ENCODE measurements at regions not wholly inside any gene's neighbourhood (a gene's known extent, or its start where the extent isn't known, plus 50 kb on each side); places are given as distances from the start of the nearest gene placed in this dataset.
"Not testable (repeated sequence)": the region's sequence is repeated elsewhere in the genome, so short reads cannot be mapped to it uniquely, and the experiment has no call there.

GRCh38 chr2:118588850-118589249, 258.6 kb downstream of the EN1 start:
- H3K4me3 Mint-ChIP-seq: no peak overlapping the region
- peaks cover 3% of the 10 kb centered on the region for H3K27me3 Mint-ChIP-seq
- intact Hi-C loops (cut with micrococcal nuclease): no loop called here
- H3K9me3 Mint-ChIP-seq: no peaks in the 10 kb centered on the region
- no peak overlapping the region for H3K27ac Mint-ChIP-seq
- no peaks in the 10 kb centered on the region for H3K4me1 Mint-ChIP-seq (ENCODE audit: low read depth)
- no peaks in the 10 kb centered on the region for H3K36me3 Mint-ChIP-seq (ENCODE audit: low read depth)

- intact Hi-C loops (cut with micrococcal nuclease): no loop called here
- Mint-ChIP-seq H3K4me1 (ENCODE audit: low read depth) (no peaks in the 10 kb centered on the region), H3K4me3 (no peak overlapping the region), H3K36me3 (ENCODE audit: low read depth) (no peaks in the 10 kb centered on the region), H3K27ac (no peak overlapping the region), H3K9me3 (no peaks in the 10 kb centered on the region), H3K27me3 (peaks cover 3% of the 10 kb centered on the region)
Observed at GRCh38 chr2:118586312-118586711, 261.1 kb downstream of the EN1 start.

GRCh38 chr2:118584877-118585276, 262.6 kb downstream of the EN1 start:
- no peaks in the 10 kb centered on the region for H3K36me3 Mint-ChIP-seq (ENCODE audit: low read depth)
- no peaks in the 10 kb centered on the region for H3K9me3 Mint-ChIP-seq
- H3K27ac Mint-ChIP-seq: no peak overlapping the region
- no peaks in the 10 kb centered on the region for H3K4me1 Mint-ChIP-seq (ENCODE audit: low read depth)
- H3K4me3 Mint-ChIP-seq: no peak overlapping the region
- H3K27me3 Mint-ChIP-seq: peaks cover 3% of the 10 kb centered on the region
- intact Hi-C loops (cut with micrococcal nuclease): no loop called here

GRCh38 chr2:118584062-118584749, 263.2 kb downstream of the EN1 start:
- no peaks in the 10 kb centered on the region for H3K36me3 Mint-ChIP-seq (ENCODE audit: low read depth)
- peaks cover 3% of the 10 kb centered on the region for H3K27me3 Mint-ChIP-seq
- H3K9me3 Mint-ChIP-seq: no peaks in the 10 kb centered on the region
- intact Hi-C loops (cut with micrococcal nuclease): no loop called here
- H3K4me1 Mint-ChIP-seq (ENCODE audit: low read depth): no peaks in the 10 kb centered on the region
- no peak overlapping the region for H3K27ac Mint-ChIP-seq
- no peak overlapping the region for H3K4me3 Mint-ChIP-seq

- H3K4me1 Mint-ChIP-seq (ENCODE audit: low read depth): no peaks in the 10 kb centered on the region
- no peaks in the 10 kb centered on the region for H3K27me3 Mint-ChIP-seq
- no peaks in the 10 kb centered on the region for H3K9me3 Mint-ChIP-seq
- no peaks in the 10 kb centered on the region for H3K36me3 Mint-ChIP-seq (ENCODE audit: low read depth)
- no peak overlapping the region for H3K4me3 Mint-ChIP-seq
- no peak overlapping the region for H3K27ac Mint-ChIP-seq
- intact Hi-C loops (cut with micrococcal nuclease): no loop called here
Observed at GRCh38 chr2:118582058-118582457, 265.4 kb downstream of the EN1 start.

- no peaks in the 10 kb centered on the region for H3K36me3 Mint-ChIP-seq (ENCODE audit: low read depth)
- no peaks in the 10 kb centered on the region for H3K9me3 Mint-ChIP-seq
- H3K27me3 Mint-ChIP-seq: no peaks in the 10 kb centered on the region
- no peak overlapping the region for H3K27ac Mint-ChIP-seq
- no peaks in the 10 kb centered on the region for H3K4me1 Mint-ChIP-seq (ENCODE audit: low read depth)
- no peak overlapping the region for H3K4me3 Mint-ChIP-seq
- intact Hi-C loops (cut with micrococcal nuclease): no loop called here
Observed at GRCh38 chr2:118580651-118581050, 266.8 kb downstream of the EN1 start.

- Mint-ChIP-seq H3K27me3 (no peaks in the 10 kb centered on the region), H3K36me3 (ENCODE audit: low read depth) (no peaks in the 10 kb centered on the region), H3K9me3 (no peaks in the 10 kb centered on the region), H3K27ac (no peak overlapping the region), H3K4me3 (no peak overlapping the region), H3K4me1 (ENCODE audit: low read depth) (no peaks in the 10 kb centered on the region)
- intact Hi-C loops (cut with micrococcal nuclease): no loop called here
Observed at GRCh38 chr2:118580107-118580506, 267.3 kb downstream of the EN1 start.

GRCh38 chr2:118577202-118577601, 270.2 kb downstream of the EN1 start:
- Mint-ChIP-seq H3K4me3 (no peak overlapping the region), H3K27ac (no peak overlapping the region), H3K4me1 (ENCODE audit: low read depth) (no peaks in the 10 kb centered on the region), H3K27me3 (no peaks in the 10 kb centered on the region), H3K36me3 (ENCODE audit: low read depth) (no peaks in the 10 kb centered on the region), H3K9me3 (peaks cover 9% of the 10 kb centered on the region)
- intact Hi-C loops (cut with micrococcal nuclease): no loop called here

- H3K9me3 Mint-ChIP-seq: peaks cover 9% of the 10 kb centered on the region
- intact Hi-C loops (cut with micrococcal nuclease): no loop called here
- no peaks in the 10 kb centered on the region for H3K4me1 Mint-ChIP-seq (ENCODE audit: low read depth)
- H3K36me3 Mint-ChIP-seq (ENCODE audit: low read depth): no peaks in the 10 kb centered on the region
- H3K27me3 Mint-ChIP-seq: no peaks in the 10 kb centered on the region
- H3K27ac Mint-ChIP-seq: no peak overlapping the region
- H3K4me3 Mint-ChIP-seq: no peak overlapping the region
Observed at GRCh38 chr2:118576109-118576855, 271.2 kb downstream of the EN1 start.

- H3K4me3 Mint-ChIP-seq; H3K9me3 Mint-ChIP-seq; H3K27ac Mint-ChIP-seq; H3K27me3 Mint-ChIP-seq; H3K36me3 Mint-ChIP-seq (ENCODE audit: low read depth); H3K4me1 Mint-ChIP-seq (ENCODE audit: low read depth); intact Hi-C loops (cut with micrococcal nuclease): not testable (repeated sequence)
Observed at GRCh38 chr2:118572380-118572779, 275.1 kb downstream of the EN1 start.

GRCh38 chr2:118569876-118570535, 277.4 kb downstream of the EN1 start:
- Mint-ChIP-seq H3K36me3 (ENCODE audit: low read depth) (no peaks in the 10 kb centered on the region), H3K4me1 (ENCODE audit: low read depth) (no peaks in the 10 kb centered on the region), H3K4me3 (no peak overlapping the region), H3K27ac (no peak overlapping the region), H3K27me3 (peaks cover 5% of the 10 kb centered on the region), H3K9me3 (peaks cover 9% of the 10 kb centered on the region)
- intact Hi-C loops (cut with micrococcal nuclease): no loop called here

- no peaks in the 10 kb centered on the region for H3K4me1 Mint-ChIP-seq (ENCODE audit: low read depth)
- intact Hi-C loops (cut with micrococcal nuclease): no loop called here
- H3K27me3 Mint-ChIP-seq: peaks cover 5% of the 10 kb centered on the region
- no peaks in the 10 kb centered on the region for H3K36me3 Mint-ChIP-seq (ENCODE audit: low read depth)
- H3K27ac Mint-ChIP-seq: no peak overlapping the region
- peaks cover 9% of the 10 kb centered on the region for H3K9me3 Mint-ChIP-seq
- H3K4me3 Mint-ChIP-seq: no peak overlapping the region
Observed at GRCh38 chr2:118568700-118569099, 278.7 kb downstream of the EN1 start.

GRCh38 chr2:118565786-118566540, 281.5 kb downstream of the EN1 start:
- no peaks in the 10 kb centered on the region for H3K4me1 Mint-ChIP-seq (ENCODE audit: low read depth)
- no peak overlapping the region for H3K4me3 Mint-ChIP-seq
- H3K27me3 Mint-ChIP-seq: peaks cover 5% of the 10 kb centered on the region
- no peaks in the 10 kb centered on the region for H3K9me3 Mint-ChIP-seq
- H3K27ac Mint-ChIP-seq: no peak overlapping the region
- intact Hi-C loops (cut with micrococcal nuclease): no loop called here
- no peaks in the 10 kb centered on the region for H3K36me3 Mint-ChIP-seq (ENCODE audit: low read depth)

GRCh38 chr2:118565301-118565700, 282.1 kb downstream of the EN1 start:
- Mint-ChIP-seq H3K4me1 (ENCODE audit: low read depth) (no peaks in the 10 kb centered on the region), H3K9me3 (no peaks in the 10 kb centered on the region), H3K27me3 (peaks cover 5% of the 10 kb centered on the region), H3K27ac (no peak overlapping the region), H3K4me3 (no peak overlapping the region), H3K36me3 (ENCODE audit: low read depth) (no peaks in the 10 kb centered on the region)
- intact Hi-C loops (cut with micrococcal nuclease): no loop called here
